Activated CD4-positive, alpha-beta T cell treated with anti-CD3 and anti-CD28 coated beads for 24 hours (primary cell): ENCODE measurements at regions not wholly inside any gene's neighbourhood (a gene's known extent, or its start where the extent isn't known, plus 50 kb on each side); places are given as distances from the start of the nearest gene placed in this dataset.
A peak's percentile ranks its signal among the peaks of the same experiment; 100 is the strongest.

Experiments used
- DNase-seq, 2 donors: peaks; one replicate each; pipeline ENCODE4 v3.0.0-alpha.2; 2020; ENCODE audit warnings: low read depth in 2 of 2

DNA sequence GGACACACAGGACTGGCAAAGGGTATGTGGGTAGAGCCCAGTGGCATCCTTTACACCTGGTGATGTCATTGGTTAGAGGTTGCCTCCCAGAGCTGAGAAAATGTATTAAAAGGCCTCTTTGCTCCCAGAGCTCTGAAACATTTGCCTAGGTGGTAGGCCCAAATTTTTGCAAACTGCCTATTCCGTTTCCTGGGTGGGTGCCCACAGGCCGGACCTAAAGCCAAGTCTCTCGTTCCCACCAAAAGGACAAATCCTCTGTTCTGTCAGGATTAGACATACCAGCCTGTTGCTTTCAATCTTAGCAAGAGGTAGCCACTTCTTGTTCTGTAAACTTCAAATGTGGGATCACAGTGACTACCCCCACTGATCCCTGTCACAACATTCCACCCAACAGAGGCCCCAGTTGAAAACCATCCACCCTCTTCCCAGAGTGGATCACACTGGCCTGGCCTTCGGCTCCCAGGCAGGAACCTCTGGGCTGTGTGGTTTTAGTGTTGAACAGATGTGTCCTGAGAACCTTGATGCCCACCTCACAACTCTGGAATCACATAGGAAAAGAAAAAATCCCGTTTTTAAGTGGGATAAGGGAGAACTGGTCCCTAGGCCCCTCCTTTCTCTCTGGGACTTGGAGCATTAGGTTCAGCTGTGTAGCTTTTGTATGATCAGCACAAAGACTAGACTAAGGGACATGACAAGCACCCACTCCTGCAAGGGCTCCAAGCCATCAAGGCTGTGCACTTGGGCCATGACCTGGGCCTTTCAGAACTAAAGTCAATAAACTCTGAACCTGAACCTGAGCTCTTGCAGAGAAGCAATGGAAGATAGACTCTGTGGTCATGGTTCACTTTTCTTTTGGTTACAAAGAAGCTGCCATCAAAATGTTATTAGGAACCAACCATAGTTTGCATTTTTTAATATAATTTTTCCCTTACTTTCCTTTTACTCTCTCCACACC lies 211.3 kb downstream of the CYP26B1 start:
- no peak for DNase-seq

DNA sequence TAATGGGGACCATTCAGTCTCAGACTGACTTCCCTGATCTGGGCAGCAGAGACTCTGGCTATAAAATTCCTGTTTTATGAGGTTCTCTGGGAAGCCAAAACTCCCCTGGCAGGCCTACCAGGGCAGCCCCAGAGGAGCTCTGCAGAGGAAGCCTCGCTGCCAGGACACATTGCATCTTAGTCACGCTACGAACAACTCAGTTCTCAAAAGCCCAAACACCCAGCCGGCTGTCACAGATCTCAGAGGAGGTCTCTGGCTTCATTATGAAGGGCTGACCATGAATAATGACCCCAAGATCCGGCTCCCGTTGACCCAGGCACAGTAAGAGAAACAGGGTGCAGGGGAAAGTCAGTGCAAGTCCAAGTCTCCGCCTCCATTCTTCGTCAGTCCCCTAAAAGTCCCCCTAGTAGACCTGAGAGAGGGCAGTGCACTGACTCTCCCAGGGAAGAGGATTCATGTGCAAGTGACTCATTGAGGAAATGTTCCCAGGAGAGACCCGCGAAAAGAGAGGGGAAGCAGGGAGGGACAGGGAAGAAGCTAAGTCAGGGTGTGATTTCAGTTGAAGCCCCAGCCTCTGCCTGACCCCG lies 212.3 kb downstream of the CYP26B1 start:
- no peak for DNase-seq

DNA sequence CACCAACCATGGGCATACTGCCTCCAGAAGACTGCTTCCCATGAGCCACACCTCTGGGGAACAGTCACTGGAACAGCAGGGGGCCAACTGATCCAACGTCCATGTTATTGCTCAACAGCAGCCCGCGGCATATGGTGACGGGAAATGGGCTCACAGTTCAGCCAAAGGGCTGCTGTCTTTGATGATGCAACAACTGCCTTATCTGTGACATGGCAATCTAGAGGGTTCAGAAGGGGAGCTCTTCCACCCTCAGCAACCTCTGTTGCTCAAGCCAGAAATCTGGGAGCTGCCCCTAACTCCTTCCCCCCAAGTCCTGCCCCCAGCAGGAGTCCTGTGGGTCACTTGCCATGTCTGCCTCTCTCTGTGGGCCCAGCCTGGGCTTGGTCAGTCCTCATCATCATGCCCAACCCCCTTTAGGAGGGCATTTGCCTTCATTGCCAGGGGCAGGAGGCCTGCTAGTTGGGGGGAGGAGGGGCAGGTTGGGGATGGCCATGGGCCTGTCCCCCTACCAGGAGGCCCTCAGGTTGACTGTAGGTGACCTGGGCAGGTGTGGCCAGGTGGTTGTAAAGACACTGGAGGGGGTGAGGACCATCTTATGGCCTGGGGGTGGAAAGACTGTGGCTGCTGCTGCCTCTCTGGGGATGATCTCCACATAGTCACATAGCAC lies 212.9 kb downstream of the CYP26B1 start:
- DNase-seq: no peak

DNA sequence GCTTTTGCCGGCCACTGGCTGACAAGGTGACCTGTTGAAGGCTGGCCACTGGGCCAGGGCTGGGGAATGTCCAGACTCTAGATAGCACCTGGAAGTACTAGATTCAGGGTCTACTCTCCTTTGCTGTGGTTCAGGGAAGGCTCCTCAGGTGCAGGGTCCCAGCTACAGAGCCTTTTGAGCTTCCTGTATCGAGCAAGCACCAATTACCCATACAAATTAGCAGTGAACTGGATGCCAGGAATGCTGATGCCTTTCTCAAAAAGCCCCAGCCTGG lies 213.4 kb downstream of the CYP26B1 start:
- no peak for DNase-seq

DNA sequence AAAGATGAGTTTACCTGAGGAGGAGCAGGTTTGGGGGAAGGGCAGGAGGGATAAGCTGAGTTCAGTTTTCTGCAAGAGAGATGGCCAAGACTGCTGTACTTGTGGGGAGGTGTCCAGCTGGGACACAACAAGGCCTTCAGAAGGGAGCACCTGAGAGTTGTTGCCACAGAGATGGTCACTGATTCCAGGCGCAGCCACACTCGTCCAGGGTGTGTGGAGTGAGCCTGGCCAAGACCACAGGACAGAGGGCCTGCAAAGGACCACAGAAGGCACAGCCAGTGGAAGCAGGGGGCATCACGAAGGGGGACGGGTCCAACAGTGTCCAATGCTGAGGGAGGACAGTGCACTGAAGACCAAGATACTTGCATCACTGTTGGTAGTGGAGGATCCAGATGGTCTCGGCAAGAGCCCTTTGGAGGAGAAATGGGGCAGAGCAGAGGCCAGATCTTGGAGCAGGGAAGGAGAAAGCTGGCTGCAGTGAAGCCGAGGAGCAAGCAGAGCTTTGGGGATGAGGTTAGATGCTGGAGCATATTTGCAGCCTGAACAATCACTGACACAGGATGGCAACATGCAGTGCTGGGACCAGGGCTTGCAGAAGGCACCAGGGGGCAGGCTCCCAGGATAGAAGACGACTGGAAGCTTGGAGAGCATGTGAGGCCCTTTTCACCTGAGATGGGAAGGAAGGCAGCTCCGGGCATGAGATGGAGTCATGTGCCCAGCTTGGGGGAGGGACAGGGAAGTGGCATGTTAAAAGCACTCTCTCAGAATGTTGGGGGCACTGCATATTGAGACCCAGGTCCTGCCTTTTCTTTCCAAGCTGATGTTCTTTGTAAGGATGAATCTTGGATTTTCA lies 214.0 kb downstream of the CYP26B1 start:
- no peak for DNase-seq

DNA sequence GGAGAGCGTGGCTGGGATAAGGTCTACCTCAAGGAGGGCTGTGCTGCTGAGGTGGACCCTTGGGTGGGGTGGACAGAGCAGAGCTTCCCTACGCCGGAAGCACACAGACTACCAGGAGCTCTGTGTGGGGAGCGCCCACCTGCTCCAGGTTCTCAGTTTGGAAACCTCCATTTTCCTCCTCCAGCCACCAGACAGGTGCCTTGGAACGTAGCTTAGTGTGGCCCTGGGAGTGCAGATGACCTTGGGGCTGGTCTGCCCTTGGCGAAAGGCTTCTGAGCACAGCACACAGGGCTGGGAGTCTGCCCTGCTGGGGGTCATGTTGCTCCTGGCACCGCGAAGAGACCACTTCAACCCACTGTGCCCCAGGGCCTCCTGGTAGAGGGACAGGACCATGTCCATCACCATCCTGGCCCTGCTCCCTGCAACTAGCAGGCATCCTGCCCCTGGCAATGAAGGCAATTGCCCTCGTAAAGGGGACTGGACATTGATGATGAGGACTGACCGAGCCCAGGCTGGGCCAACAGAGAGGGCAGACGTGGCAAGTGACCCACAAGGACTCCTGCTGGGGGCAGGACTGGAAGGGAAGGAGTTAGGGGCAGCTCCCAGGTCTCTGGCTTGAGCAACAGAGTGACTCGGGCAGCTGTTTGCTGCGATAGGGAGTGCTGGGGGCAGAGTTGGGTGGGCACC lies 214.7 kb downstream of the CYP26B1 start:
- no peak for DNase-seq

DNA sequence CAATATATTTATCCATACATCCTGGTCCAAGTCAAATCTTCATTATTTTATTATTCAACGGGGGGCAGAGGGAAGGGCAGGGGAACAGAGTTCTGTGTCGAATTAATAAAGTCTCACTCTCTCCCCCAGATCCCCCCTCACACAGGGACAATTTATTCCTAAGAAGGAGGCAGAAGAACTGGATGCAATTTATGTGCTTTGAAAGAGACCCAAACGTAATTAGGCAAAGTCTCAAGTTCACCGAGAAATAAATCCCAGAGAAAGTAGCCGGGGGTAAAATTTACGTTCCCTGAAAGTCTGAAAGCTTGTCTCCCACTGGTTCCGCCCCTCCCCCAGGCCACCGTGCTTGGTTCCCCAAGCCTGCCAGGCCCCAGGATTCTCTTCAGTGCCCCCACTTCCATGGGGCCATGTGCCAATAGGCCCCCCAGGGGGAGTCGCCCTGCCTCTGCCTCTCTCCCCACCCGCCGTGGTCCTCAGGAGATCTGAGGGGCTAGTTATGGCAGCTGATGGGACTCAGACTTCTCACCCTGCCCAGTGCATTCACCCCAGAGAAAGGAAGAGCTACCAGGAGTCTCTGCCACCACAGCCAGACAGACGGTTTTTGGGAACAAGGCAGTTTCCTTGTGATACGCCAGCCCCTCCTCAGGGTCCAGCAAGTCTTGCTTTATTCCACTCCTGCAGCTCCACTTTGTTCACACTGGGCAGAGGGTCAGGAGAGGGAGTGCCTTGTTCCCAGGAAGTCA lies 215.5 kb downstream of the CYP26B1 start:
- DNase-seq: no peak

DNA sequence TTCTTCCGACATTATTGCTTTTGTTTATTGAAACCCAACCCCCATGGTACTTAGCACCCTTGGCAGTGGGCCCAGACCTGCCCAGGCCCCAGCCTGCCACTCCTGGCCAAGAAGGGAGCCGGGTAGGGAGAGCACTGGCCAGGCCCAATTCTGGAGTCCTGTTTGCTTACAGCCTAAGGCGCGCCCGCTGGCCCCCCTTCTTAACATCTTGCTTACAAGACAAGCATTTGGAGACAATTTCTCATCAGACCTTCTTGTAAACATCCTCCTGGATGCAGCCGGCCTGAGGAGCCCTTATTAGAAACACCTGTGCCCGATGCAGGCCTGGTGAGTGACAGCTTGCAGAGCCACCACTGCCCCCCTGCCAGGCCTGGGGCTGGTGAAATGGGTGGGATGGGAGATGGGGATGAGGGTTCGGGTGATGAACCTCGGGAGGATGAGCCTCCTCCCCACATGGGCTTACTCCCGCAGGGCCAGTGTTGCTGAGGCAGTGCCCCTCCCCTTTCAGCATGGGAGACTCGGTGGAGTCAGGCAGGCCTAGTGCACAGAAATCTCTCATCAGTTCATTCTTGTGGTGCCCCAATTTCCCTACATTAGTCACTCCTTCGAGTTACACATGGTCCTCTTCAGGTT lies 217.5 kb downstream of the CYP26B1 start:
- DNase-seq: no peak

DNA sequence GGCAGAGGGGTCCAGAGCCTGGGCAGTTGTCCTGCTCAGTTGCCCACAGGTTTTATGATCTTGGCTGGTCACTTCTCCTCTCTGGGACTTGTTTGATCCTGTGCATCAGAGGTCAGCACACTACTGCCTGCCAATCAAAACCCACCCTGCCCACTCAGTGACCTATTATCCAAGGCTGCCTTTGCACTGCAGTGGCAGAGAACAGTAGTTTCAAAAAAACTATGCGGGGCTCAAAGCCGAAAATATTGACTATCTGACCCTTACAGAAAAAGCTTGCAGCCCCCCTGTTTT lies 218.2 kb downstream of the CYP26B1 start:
- DNase-seq: no peak

DNA sequence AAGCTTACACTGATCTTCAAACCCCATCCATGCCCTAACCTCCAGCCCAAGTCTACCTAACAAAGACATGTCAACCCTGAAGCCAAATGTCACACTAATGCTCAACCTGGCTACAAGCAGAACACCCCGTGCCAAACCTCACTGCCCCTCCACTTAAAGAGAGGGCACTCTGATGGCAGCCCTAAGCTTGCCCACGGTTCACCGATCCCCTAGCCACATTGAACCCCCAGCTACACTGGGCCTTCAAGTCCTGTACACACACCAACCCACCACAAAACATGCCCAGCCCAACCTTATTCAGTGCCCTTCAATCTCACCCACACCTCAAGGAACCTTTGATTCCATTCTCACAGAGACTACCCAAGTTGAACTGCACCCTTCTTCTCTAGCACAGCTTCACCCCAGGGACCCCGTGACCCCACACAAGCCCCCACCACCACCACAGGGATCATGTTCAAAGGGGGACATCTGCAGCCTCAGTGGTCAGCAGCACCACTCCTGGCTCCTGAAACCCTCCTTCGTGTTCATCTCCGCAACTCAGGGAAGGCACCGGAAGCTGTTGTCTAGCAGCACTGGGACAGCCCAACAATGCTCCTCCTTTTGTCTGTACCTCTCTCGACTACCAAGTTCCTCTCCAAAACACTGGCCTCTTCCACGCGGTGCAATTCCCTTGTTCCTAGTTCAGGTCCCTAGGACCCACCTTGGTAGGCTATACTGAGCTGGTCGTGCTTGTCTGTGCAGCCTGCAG lies 218.8 kb downstream of the CYP26B1 start:
- no peak for DNase-seq

DNA sequence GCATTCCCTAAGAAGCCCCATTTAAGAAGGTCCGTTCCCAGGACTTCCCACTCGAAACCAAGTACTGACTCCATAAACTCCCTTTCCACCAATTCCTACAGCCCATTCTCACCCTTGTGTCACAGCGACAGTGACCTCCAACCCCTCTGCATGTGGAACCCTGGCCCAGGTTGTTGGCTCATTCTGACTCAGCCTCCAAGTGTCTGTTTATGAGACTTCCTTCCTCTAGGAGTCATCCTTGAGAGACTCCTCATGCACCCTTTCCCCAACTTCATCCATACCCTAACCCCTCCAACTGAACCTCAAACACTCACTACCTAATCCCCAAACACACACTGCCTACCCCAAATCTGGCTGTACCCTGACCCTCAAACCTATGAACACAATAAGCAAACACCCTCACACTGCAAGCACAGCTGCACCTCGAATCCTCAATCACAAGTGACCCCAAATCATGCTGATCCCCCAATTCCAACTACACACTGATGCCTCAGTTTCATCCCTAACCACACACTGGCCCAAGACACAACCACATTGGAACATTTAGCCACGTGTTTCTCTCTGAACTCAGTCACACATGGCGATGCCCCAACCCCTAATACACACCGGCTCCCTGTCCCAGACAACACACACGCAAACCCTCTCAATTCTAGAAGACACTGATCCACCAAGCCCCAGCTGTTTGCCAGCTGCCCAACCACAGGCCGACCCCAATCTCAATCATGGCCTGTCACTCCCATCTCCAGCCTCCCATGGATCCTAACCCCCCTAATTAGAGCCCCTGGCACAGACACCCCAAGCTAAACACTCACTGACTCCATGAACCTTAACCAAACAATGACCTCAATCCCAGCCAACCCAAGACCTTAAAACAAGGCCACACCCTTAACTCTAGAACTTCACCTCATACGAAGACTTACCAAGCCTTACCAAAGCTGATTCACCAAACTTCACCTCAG lies 219.6 kb downstream of the CYP26B1 start:
- DNase-seq: no peak

DNA sequence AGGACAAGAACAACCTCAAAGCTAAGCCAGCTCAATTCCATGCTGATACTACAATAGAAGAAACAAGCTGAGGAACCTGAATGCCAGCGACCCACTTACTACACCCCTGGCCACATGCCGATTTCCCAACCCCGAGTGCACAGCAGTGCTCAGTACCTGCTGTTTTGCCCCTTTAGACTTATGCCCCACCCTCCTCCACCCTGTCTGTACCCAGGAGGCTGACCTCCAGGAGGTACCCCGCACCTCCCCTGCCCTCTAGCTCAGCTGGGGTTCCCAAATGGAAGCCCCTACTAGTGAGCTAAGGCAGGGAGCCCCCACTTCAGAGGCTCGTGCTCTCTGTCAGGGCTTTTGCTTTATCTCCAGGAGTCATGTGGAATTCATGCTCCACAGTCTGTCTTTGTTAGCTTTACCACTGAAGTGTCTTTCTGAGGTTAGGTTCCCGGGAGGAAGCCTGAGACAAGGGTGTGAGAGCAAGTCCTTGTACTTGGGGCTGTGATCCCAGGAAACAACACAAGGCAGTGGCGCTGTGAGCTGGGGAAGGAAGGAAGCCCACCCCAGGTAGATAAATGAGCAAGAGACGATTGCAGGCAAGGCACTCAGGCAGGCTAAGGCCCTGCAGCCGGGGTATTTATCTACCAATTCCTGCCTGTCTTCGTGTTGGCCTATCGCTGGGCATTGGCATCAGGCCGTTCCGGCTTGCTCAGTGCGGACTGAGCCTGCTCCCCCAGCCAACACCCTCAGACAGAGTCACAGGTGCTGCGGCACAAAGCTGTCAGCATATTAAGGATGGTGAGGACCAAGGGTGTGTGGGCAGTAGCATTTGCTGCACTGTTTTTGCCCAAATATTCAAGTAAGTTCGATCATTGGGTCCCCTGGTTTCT lies 220.5 kb downstream of the CYP26B1 start:
- DNase-seq: no peak

DNA sequence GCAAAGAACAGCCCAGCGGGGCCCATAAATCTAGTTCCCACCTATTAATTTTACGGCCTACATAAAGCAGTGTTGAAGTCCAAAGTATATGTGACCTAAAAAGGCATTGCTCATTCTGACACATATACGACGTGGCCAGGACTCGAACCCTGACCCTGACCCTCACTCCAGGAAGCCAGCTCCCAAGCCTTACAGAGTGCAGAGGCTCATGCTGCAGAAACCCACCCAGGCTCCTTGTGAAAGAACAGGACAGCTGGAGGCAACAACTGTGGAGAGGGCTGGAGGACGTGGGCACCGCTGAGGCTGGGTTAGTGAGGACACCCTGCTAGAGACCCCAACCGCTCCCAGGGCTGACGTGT lies 221.6 kb downstream of the CYP26B1 start:
- DNase-seq: no peak

DNA sequence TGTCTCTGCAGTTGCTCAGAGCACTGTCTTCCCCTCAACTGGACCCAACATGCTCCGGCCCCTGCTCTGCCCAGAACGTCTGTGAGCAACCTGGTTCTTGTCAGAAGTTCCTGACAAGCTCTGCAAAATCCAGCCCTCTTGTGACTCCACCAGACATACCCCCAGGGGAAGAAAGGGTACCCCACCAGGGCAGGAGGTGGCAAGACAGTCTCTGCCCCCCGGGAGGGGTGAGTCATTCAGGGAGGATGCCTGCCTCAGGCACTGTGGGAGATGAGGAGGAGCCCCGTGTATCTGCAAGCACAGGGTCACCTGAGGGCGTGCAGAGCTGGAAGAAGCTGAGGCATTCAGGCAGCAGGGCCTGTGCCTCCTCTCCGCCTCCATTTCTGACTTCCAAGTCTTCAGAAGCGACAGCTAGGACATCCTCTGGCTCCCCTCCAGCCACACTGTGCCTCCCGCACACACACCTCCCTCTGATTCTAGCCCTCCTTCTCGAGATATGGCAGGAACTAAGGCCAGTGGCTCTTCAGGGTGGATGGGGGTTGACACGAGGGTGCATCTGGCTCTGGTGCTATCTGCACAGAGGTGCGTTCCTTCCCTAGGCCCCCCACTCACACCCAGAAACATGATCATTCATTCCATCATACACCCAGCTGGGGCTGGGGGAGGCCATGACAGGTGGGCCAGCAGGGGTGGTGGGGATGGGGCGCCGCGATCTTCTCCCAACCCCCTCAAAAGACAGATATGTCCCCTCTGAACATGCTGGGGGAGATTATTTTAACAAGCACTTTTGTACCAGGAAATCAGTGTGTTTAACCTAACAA lies 222.2 kb downstream of the CYP26B1 start:
- DNase-seq: no peak

DNA sequence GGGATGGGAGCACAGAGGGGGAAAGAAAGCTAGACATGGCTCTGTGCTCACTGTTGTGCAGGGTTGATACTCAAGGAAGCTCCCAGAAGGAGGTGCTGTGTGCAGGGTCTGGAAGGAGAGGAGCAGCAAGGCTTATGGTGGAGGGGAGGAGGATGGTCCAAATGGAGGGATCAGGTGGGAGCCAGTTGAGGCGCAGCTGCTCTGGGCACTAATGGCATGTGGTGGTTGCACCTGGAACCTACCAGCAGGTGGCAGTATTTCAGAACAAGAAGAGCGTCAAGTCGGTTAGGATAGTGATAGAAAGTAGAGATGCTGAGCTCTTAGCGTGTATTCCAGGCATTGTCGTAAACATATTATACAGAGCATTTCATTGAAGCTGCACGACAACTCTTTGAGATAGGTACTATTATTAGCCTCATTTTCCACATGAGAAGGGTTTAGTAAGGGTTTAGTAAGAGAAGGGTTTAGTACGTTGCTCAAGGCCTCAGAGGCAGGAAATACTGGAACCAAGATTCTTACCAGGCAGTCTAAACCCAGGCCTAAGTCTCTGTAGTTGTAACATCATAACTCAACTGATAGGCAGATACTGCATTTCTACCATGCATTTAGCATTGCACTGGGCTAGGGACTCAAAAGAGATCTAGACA lies 223.7 kb downstream of the CYP26B1 start:
- DNase-seq: peak; percentile 44 to 47

DNA sequence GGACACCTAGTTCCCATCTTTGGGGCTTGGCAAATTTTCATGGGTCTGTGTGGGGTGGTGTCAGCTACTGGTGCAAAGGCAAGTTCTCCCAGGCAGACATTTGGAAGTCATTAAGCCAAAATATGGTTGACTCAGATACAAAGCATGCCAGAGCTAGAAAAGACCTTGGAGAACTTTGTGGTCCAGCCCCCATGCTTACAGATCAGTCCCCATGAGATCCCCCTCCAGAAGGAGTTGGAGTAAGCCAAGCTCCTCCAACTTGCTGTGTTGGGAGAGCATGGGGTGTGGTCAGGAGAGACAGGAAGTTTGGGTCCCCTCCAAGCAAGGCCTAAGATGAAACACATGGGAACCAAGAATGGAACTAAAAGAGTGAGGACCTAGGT lies 224.5 kb downstream of the CYP26B1 start:
- DNase-seq: no peak
